Body of pancreas (tissue), 4 donors: ENCODE measurements at regions not wholly inside any gene's neighbourhood (a gene's known extent, or its start where the extent isn't known, plus 50 kb on each side); places are given as distances from the start of the nearest gene placed in this dataset.

Experiments
- ATAC-seq: fragments of 150-250 bp; one replicate; pipeline ENCODE4 v1.9.1; 2016
- DNase-seq, 4 donors: peaks; one replicate each; pipeline ENCODE4 v3.0.0-alpha.2; 2019
- H3K27ac ChIP-seq, 4 donors: fragments of 200-600 bp; sonication (generic); 1 replicate in 3 of 4; 2 replicates in 1 of 4; pipeline versions ENCODE4 v1.5.1 to v1.6.1; 2016 to 2019; ENCODE audit warnings: mild to moderate bottlenecking in 1 of 4, mixed read lengths in 1 of 4, moderate library complexity in 1 of 4
- H3K27me3 ChIP-seq, 2 donors: fragments of 200-600 bp; sonication (generic); one replicate each; pipeline ENCODE4 v1.6.0; 2016; ENCODE audit warnings: mild to moderate bottlenecking in 1 of 2
- H3K36me3 ChIP-seq, 2 donors: fragments of 200-600 bp; sonication (generic); replicated peaks in 1 of 2; 2 replicates each; pipeline ENCODE4 v1.5.1; 2016; ENCODE audit warnings: low read depth in 2 of 2; ENCODE audit not compliant: insufficient read depth in 1 of 2
- H3K4me1 ChIP-seq: fragments of 200-600 bp; sonication (generic); one replicate; pipeline ENCODE4 v1.6.0; 2016
- H3K4me3 ChIP-seq, 2 donors: fragments of 200-600 bp; sonication (generic); 1 replicate in 1 of 2; 2 replicates in 1 of 2; pipeline ENCODE4 v1.5.1; 2016 to 2019
- H3K9me3 ChIP-seq, 3 donors: fragments of 200-600 bp; sonication (generic); 1 replicate in 2 of 3; 2 replicates in 1 of 3; pipeline ENCODE4 v1.5.1; 2016
- POLR2A ChIP-seq, 3 donors: fragments of 450-650 bp; IDR thresholded peaks; one replicate each; pipeline ENCODE4 v1.6.1; 2016; ENCODE audit warnings: antibody characterized with exemption in 3 of 3, mild to moderate bottlenecking in 2 of 3
- WGBS, 2 donors: methylation state at CpG; one replicate each; pipeline ENCODE4 v1.1.5; 2017; 5-methylcytosine and 5-hydroxymethylcytosine counted together
- intact Hi-C: fragments of 100-400 bp; cut with DNase I; formaldehyde crosslinking; loops from one replicate; pipeline ENCODE4 v1.15.1; 2023
- TF ChIP-seq, protein P1 (sequence below), 7 experiments: fragments of 450-650 bp in 4 of 7; fragments of 200-600 bp in 3 of 7; sonication (generic) in 3 of 7; IDR thresholded peaks; one replicate each; pipeline ENCODE4 v1.5.1; 2016 to 2019; ENCODE audit warnings: antibody characterized with exemption in 7 of 7

- H3K4me1 ChIP-seq: peaks cover 81% of the 10 kb centered on the region
- ATAC-seq (no peak), DNase-seq (no peak)
- no peaks in the 10 kb centered on the region for H3K9me3 ChIP-seq
- intact Hi-C loops: no loop called here
- 77 to 85% methylated on average over 4 of the region's 4 CpGs for WGBS, 2 donors
- H3K4me3 ChIP-seq: no peak overlapping the region
- TF ChIP-seq, protein P1, sequence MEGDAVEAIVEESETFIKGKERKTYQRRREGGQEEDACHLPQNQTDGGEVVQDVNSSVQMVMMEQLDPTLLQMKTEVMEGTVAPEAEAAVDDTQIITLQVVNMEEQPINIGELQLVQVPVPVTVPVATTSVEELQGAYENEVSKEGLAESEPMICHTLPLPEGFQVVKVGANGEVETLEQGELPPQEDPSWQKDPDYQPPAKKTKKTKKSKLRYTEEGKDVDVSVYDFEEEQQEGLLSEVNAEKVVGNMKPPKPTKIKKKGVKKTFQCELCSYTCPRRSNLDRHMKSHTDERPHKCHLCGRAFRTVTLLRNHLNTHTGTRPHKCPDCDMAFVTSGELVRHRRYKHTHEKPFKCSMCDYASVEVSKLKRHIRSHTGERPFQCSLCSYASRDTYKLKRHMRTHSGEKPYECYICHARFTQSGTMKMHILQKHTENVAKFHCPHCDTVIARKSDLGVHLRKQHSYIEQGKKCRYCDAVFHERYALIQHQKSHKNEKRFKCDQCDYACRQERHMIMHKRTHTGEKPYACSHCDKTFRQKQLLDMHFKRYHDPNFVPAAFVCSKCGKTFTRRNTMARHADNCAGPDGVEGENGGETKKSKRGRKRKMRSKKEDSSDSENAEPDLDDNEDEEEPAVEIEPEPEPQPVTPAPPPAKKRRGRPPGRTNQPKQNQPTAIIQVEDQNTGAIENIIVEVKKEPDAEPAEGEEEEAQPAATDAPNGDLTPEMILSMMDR (IDR thresholded peaks at IDR 0.05): no peak
- TF ChIP-seq POLR2A (IDR thresholded peaks at IDR 0.05): no peak
- H3K27ac ChIP-seq: peak overlapping the region in 3 of 4 donors; percentile 40 to 77 (median 74)
- H3K27me3 ChIP-seq: no peaks in the 10 kb centered on the region
- H3K36me3 ChIP-seq: no peaks in the 10 kb centered on the region
Observed at GRCh38 chr13:26966701-26967080, 204.9 kb downstream of the USP12 start.

DNA sequence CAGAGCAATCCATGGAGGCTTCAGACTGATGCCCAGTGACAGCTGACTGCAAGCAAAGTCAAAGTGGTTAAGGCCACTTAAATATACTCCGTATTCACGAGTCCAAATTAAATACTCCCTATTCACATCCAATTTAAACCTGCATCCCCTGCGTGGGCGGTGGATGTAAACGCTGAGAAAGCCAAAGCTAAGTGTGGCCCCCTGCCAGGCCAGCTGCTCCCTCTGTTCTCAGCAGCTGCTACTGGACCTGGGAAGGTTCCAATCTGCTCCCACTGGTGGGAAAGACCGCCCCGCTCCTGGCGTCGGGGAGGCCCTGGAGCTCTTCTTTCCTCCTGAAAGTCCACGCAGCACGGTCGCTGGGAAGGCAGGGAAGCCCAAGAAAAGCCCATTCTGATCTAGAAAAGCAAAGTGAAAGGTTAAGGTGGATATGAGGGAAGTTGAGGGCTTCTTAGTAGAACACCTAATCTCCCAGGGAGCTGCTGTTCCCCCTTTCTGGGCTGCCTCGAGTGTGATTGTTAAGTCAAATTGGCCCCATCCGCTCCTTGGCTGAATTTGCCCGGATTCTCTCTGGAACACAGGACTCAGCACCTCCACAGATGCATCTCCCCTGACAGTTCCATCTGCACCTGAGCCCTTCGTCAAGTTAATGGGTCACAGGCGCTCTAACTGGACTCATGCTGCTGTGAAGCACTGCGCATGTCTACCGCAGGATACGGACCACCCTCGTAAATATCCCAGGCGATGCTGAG lies 205.5 kb downstream of the USP12 start:
- peaks cover 85% of the 10 kb centered on the region for H3K4me1 ChIP-seq

GRCh38 chr13:26964278-26965250 lies 204.0 kb upstream of the GPR12 start:
- no peaks in the 10 kb centered on the region for H3K27me3 ChIP-seq
- TF ChIP-seq, protein P1 (IDR thresholded peaks at IDR 0.05): no peak
- TF ChIP-seq POLR2A (IDR thresholded peaks at IDR 0.05): peak in 2 of 3 donors; percentile 19 to 22
- no peaks in the 10 kb centered on the region for H3K36me3 ChIP-seq
- peak; percentile 58 to 73 (median 68) for DNase-seq
- peak; percentile 41 for ATAC-seq
- WGBS, 2 donors: 57 to 58% methylated on average over 13 to 16 of the region's 16 CpGs
- peaks cover 86% of the 10 kb centered on the region for H3K4me1 ChIP-seq
- H3K4me3 ChIP-seq: no peak overlapping the region
- peak overlapping the region; percentile 21 to 60 (median 48) for H3K27ac ChIP-seq
- intact Hi-C loops: no loop called here
- no peaks in the 10 kb centered on the region for H3K9me3 ChIP-seq

More for the DNA sequence above, 205.5 kb downstream of the USP12 start:
- Histone ChIP-seq H3K4me3 (no peak overlapping the region), H3K27me3 (no peaks in the 10 kb centered on the region), H3K27ac (peak overlapping the region in 3 of 4 donors; percentile 31 to 60 (median 37)), H3K9me3 (no peaks in the 10 kb centered on the region), H3K36me3 (no peaks in the 10 kb centered on the region)
- no peak for TF ChIP-seq POLR2A (IDR thresholded peaks at IDR 0.05)
- TF ChIP-seq, protein P1 (IDR thresholded peaks at IDR 0.05): no peak
- ATAC-seq: no peak
- peak; percentile 69 to 86 (median 78) for DNase-seq
- WGBS, 2 donors: 59 to 62% methylated on average over 19 to 22 of the region's 22 CpGs
- intact Hi-C loops: no loop called here

DNA sequence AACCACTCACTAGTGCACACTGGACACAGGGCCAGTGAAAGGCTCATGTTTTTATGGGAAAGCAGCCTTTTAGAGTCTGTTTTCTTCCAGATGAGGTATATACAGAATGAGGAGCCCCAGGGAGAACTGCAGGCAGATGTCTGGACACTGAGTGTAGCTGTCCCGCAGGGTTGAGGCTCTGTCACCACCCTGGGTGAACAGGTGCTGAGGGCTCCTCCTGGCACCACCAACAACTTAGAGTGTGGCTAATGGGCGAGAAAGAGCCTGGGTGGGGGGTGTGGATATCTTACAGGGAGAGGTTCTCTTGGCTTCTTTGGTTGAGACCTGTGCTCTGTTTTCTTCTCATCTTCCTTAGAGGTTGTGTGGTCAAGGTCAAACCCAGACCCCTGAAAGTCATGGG lies 202.1 kb upstream of the GPR12 start:
- no peak for DNase-seq
- peak overlapping the region; percentile 47 to 76 (median 68) for H3K27ac ChIP-seq
- H3K9me3 ChIP-seq: no peaks in the 10 kb centered on the region
- ATAC-seq: no peak
- H3K36me3 ChIP-seq: no peaks in the 10 kb centered on the region
- TF ChIP-seq, protein P1 (IDR thresholded peaks at IDR 0.05): no peak
- TF ChIP-seq POLR2A (IDR thresholded peaks at IDR 0.05): no peak
- H3K27me3 ChIP-seq: no peaks in the 10 kb centered on the region
- peaks cover 67% of the 10 kb centered on the region for H3K4me1 ChIP-seq
- 93% methylated on average over 2 of the region's 2 CpGs; no CpG with 5 or more reads in 1 of the 2 donors for WGBS, 2 donors
- no peak overlapping the region for H3K4me3 ChIP-seq
- intact Hi-C loops: no loop called here
